Peyer's patch (tissue), 4 donors: ENCODE measurements at regions not wholly inside any gene's neighbourhood (a gene's known extent, or its start where the extent isn't known, plus 50 kb on each side); places are given as distances from the start of the nearest gene placed in this dataset.
"Not testable (repeated sequence)": the region's sequence is repeated elsewhere in the genome, so short reads cannot be mapped to it uniquely, and the experiment has no call there.

ENCODE experiments used
- DNase-seq, 3 donors: peaks; one replicate each; pipeline ENCODE4 v3.0.0-alpha.2; 2017 to 2019
- H3K27ac ChIP-seq, 4 donors: fragments of 200-600 bp; sonication (generic); one replicate each; pipeline ENCODE4 v1.5.1; 2016 to 2019
- H3K27me3 ChIP-seq, 2 donors: fragments of 200-600 bp; sonication (generic); one replicate each; pipeline ENCODE4 v1.5.1; 2019
- H3K36me3 ChIP-seq, 3 donors: fragments of 200-600 bp; sonication (generic); one replicate each; pipeline ENCODE4 v1.5.1; 2016 to 2019
- H3K4me1 ChIP-seq, 4 donors: fragments of 200-600 bp; sonication (generic); one replicate each; pipeline ENCODE4 v1.5.1; 2016 to 2019
- H3K4me3 ChIP-seq, 4 donors: fragments of 200-600 bp; sonication (generic); 1 replicate in 3 of 4; 2 replicates in 1 of 4; pipeline ENCODE4 v1.5.1; 2016 to 2019; ENCODE audit warnings: mild to moderate bottlenecking in 1 of 4
- H3K9me3 ChIP-seq, 4 donors: fragments of 200-600 bp; sonication (generic); one replicate each; pipeline ENCODE4 v1.5.1; 2016 to 2019; ENCODE audit warnings: mild to moderate bottlenecking in 1 of 4
- POLR2A ChIP-seq, 2 donors: fragments of 450-650 bp; IDR thresholded peaks; one replicate each; pipeline ENCODE4 v1.5.1; 2017; ENCODE audit warnings: antibody characterized with exemption in 2 of 2, mild to moderate bottlenecking in 2 of 2, moderate library complexity in 2 of 2
- TF ChIP-seq, protein P1 (sequence below), 6 experiments: fragments of 450-650 bp in 4 of 6; fragments of 200-600 bp in 2 of 6; sonication (generic) in 1 of 6; IDR thresholded peaks; one replicate each; pipeline ENCODE4 v1.5.1; 2017 to 2019; ENCODE audit warnings: antibody characterized with exemption in 6 of 6, mild to moderate bottlenecking in 3 of 6, moderate library complexity in 1 of 6

DNA sequence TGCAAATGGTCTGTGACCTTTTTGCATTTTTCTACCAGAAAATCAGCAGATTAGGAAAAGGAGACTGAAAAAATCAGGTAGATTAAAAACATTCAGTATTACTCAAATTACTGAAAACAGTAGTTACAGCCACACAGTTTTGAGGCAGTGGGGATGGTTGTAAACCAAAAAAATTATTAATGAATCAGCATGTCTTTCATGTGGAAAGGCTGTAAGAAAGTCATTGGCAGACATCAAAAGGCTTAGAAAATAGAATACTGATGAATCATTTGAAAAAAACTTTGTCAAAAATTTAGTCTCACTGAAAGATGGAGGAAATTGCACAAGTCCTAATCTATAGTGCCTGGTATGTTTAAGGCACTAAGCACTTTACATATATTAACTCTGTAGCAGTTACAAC, 133.9 kb upstream of the GCFC2 start:
- TF ChIP-seq POLR2A (IDR thresholded peaks at IDR 0.05), result no peak
- TF ChIP-seq, protein P1, sequence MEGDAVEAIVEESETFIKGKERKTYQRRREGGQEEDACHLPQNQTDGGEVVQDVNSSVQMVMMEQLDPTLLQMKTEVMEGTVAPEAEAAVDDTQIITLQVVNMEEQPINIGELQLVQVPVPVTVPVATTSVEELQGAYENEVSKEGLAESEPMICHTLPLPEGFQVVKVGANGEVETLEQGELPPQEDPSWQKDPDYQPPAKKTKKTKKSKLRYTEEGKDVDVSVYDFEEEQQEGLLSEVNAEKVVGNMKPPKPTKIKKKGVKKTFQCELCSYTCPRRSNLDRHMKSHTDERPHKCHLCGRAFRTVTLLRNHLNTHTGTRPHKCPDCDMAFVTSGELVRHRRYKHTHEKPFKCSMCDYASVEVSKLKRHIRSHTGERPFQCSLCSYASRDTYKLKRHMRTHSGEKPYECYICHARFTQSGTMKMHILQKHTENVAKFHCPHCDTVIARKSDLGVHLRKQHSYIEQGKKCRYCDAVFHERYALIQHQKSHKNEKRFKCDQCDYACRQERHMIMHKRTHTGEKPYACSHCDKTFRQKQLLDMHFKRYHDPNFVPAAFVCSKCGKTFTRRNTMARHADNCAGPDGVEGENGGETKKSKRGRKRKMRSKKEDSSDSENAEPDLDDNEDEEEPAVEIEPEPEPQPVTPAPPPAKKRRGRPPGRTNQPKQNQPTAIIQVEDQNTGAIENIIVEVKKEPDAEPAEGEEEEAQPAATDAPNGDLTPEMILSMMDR (IDR thresholded peaks at IDR 0.05), result no peak
- no peaks in the 10 kb centered on the region for H3K36me3 ChIP-seq
- no peak overlapping the region for H3K4me3 ChIP-seq
- no peaks in the 10 kb centered on the region for H3K4me1 ChIP-seq
- no peak overlapping the region for H3K27ac ChIP-seq
- DNase-seq, result no peak
- no peaks in the 10 kb centered on the region for H3K27me3 ChIP-seq
- H3K9me3 ChIP-seq, result no peaks in the 10 kb centered on the region

DNA sequence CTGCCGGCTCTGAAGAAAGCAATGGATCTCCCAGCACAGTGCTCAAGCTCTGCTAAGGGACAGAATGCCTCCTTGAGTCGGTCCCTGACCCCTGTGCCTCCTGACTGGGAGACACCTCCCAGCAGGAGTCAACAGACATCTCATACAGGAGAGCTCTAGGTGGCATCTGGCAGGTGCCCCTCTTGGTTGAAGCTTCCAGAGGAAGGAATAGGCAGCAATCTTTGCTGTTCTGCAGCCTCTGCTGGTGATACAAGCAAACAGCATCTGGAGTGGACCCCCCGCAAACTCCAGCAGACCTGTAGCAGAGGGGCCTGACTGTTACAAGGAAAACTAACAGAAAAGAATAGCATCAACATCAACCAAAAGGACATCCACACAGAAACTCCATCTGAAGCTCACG, 123.9 kb upstream of the GCFC2 start:
- H3K27me3 ChIP-seq, result not testable (repeated sequence)

DNA sequence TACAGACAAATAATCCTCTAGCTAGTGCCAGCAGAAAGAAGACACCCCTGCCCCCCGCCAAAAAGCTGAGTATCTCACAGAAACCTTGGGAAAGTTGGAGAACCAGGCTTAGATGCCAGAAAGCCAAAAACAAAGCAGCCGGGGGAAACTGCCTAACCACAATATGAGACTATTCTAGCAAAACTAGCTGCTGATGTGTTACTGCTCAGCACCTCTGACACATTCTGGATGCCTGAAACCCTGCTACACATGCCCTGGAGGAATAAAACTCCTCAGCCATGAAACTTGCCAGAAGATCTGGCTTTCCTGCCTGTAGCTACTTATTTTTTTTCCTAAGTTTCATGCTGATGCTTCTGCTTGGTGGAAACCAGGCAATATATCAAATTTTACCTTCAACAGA, 122.7 kb upstream of the GCFC2 start:
- no peaks in the 10 kb centered on the region for H3K4me1 ChIP-seq
- no peaks in the 10 kb centered on the region for H3K9me3 ChIP-seq
- no peaks in the 10 kb centered on the region for H3K27me3 ChIP-seq
- no peaks in the 10 kb centered on the region for H3K36me3 ChIP-seq
- no peak for DNase-seq
- no peak overlapping the region for H3K27ac ChIP-seq
- no peak overlapping the region for H3K4me3 ChIP-seq
- no peak for TF ChIP-seq POLR2A (IDR thresholded peaks at IDR 0.05)

More for the DNA sequence above, 123.9 kb upstream of the GCFC2 start:
- H3K4me1 ChIP-seq, DNase-seq, H3K27ac ChIP-seq, H3K4me3 ChIP-seq, H3K9me3 ChIP-seq, H3K36me3 ChIP-seq: not testable (repeated sequence)

DNA sequence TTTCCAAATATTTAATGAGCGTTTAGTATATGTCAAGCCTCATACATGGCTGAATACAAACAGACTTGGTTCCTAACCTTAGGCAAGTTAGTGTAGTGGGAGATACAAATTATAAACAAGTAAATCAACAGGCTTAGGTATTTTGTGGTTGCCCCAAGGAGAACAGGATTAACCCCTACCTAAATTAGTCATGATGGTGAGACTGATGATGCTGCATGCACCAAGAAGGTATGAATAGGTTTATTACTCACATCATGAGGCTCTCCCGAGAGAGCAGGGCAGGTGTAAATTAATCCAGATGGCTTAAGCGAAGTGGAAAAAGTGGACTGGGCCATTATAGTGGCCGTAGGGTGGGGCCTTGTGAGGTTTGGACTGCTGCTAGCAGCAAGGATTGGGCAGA, 118.1 kb upstream of the GCFC2 start:
- Histone ChIP-seq H3K4me1 (no peaks in the 10 kb centered on the region), H3K9me3 (no peaks in the 10 kb centered on the region), H3K36me3 (no peaks in the 10 kb centered on the region), H3K27ac (no peak overlapping the region), H3K27me3 (no peaks in the 10 kb centered on the region), H3K4me3 (no peak overlapping the region)
- no peak for DNase-seq
- no peak for TF ChIP-seq POLR2A (IDR thresholded peaks at IDR 0.05)
- TF ChIP-seq, protein P1 (IDR thresholded peaks at IDR 0.05), result no peak

DNA sequence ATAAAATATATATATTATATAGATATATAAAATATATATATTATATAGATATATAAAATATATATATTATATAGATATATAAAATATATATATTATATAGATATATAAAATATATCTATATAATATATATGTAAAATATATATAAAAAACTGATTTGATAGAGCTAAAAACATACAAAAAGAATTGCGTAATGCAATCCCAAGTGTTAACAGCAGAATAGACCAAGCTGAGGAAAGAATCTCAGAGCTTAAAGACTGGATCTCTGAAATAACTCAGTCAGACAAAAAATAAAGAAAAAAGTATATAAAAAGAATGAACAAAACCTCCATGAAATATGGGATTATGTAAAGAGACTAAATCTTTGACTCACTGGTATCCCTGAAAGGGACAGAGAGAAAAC, 112.8 kb upstream of the GCFC2 start:
- not testable (repeated sequence) for H3K9me3 ChIP-seq, H3K27me3 ChIP-seq, H3K4me1 ChIP-seq, H3K4me3 ChIP-seq, H3K36me3 ChIP-seq, H3K27ac ChIP-seq, DNase-seq

DNA sequence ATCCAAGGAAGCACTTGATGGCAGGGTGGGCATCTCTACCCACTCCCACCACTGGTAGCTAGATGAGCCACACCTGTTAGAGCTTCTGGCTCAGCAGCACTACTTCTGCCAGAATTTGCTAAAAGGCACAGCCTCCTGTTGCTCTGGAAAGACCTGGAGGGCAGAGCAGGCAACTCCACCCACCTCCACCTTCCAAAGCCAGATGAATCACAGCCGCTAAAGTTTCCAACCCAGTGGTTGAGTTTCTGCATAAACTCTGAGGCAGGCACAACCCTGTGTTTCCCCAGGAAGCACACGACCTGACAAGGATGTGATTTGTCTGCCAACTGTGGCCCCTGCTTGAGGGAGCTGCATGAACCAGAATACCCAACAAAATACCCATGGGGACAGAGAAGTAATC, 111.6 kb upstream of the GCFC2 start:
- no peaks in the 10 kb centered on the region for H3K27me3 ChIP-seq
- no peak overlapping the region for H3K4me3 ChIP-seq
- no peaks in the 10 kb centered on the region for H3K4me1 ChIP-seq
- no peaks in the 10 kb centered on the region for H3K9me3 ChIP-seq
- no peak for DNase-seq
- H3K27ac ChIP-seq, result no peak overlapping the region
- no peaks in the 10 kb centered on the region for H3K36me3 ChIP-seq
- TF ChIP-seq, protein P1 (IDR thresholded peaks at IDR 0.05), result no peak
- no peak for TF ChIP-seq POLR2A (IDR thresholded peaks at IDR 0.05)

DNA sequence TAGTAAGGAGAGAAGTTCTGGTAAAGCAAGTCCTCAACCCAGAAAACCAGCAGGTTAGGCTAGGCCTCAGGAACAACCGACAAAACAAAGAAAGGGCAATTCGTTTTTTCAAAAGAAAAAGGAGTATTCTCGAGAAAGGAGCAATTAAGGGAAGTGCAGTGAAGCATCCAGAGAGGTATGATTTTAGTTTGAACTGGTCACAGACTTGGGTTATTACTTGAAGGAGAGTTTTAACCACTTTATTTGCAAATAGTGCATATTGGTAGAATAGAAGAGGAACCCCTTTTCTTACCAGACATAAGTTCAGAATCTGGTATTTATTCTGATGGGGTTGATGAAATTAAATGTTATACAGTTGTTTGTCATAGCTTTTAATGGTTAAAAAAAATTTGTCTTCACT, 110.0 kb upstream of the GCFC2 start:
- Histone ChIP-seq H3K4me1 (no peaks in the 10 kb centered on the region), H3K36me3 (no peaks in the 10 kb centered on the region), H3K9me3 (no peaks in the 10 kb centered on the region), H3K27ac (no peak overlapping the region), H3K27me3 (no peaks in the 10 kb centered on the region), H3K4me3 (no peak overlapping the region)
- DNase-seq, result no peak
- no peak for TF ChIP-seq POLR2A (IDR thresholded peaks at IDR 0.05)
- TF ChIP-seq, protein P1 (IDR thresholded peaks at IDR 0.05), result no peak
